NCI-H345 treated with DMSO at 0.1 percent for 48 hours (cell line): ENCODE measurements at regions not wholly inside any gene's neighbourhood (a gene's known extent, or its start where the extent isn't known, plus 50 kb on each side); places are given as distances from the start of the nearest gene placed in this dataset.
"Not testable (repeated sequence)": the region's sequence is repeated elsewhere in the genome, so short reads cannot be mapped to it uniquely, and the experiment has no call there.

Experiments used
- DNase-seq: peaks from one replicate; lab custom pipeline; 2025; ENCODE audit not compliant: unreplicated experiment; lab: John Stamatoyannopoulos, UW

GRCh38 chr13:74747186-74747955, 613.2 kb upstream of the KLF12 start:
- DNase-seq: no peak

- no peak for DNase-seq
These were observed 609.8 kb upstream of the KLF12 start for GRCh38 chr13:74743992-74744391.

GRCh38 chr13:74741732-74742131, 607.5 kb upstream of the KLF12 start:
- DNase-seq: no peak

GRCh38 chr13:74732736-74733385, 598.7 kb upstream of the KLF12 start:
- DNase-seq: peak; percentile 27

- DNase-seq: no peak
These were observed 597.5 kb upstream of the KLF12 start for GRCh38 chr13:74731731-74732130.

- no peak for DNase-seq
These were observed 596.5 kb upstream of the KLF12 start for GRCh38 chr13:74730556-74731331.

GRCh38 chr13:74726206-74726605, 592.0 kb upstream of the KLF12 start:
- no peak for DNase-seq

- not testable (repeated sequence) for DNase-seq
These were observed 584.1 kb upstream of the KLF12 start for GRCh38 chr13:74718232-74718842.

- no peak for DNase-seq
These were observed 581.5 kb upstream of the KLF12 start for GRCh38 chr13:74715718-74716117.

- no peak for DNase-seq
These were observed 575.8 kb upstream of the KLF12 start for GRCh38 chr13:74710006-74710405.

GRCh38 chr13:74709226-74709625, 575.0 kb upstream of the KLF12 start:
- DNase-seq: no peak

GRCh38 chr13:74708629-74709028, 574.4 kb upstream of the KLF12 start:
- no peak for DNase-seq

- no peak for DNase-seq
These were observed 573.1 kb upstream of the KLF12 start for GRCh38 chr13:74707291-74707690.

- DNase-seq: no peak
These were observed 572.6 kb upstream of the KLF12 start for GRCh38 chr13:74706801-74707200.

GRCh38 chr13:74705438-74705837, 571.2 kb upstream of the KLF12 start:
- no peak for DNase-seq

- no peak for DNase-seq
These were observed 569.7 kb upstream of the KLF12 start for GRCh38 chr13:74703855-74704387.

- no peak for DNase-seq
These were observed 562.1 kb upstream of the KLF12 start for GRCh38 chr13:74696148-74696922.

GRCh38 chr13:74695021-74695800, 561.0 kb upstream of the KLF12 start:
- DNase-seq: no peak

GRCh38 chr13:74687442-74688182, 553.4 kb upstream of the KLF12 start:
- DNase-seq: no peak
